Mesenchymal stem cell (in vitro differentiated cells and primary cell): ENCODE measurements at regions not wholly inside any gene's neighbourhood (a gene's known extent, or its start where the extent isn't known, plus 50 kb on each side); places are given as distances from the start of the nearest gene placed in this dataset.
A peak's percentile ranks its signal among the peaks of the same experiment; 100 is the strongest.

Experiments used
- DNase-seq: peaks from one replicate; pipeline ENCODE4 v3.0.0-alpha.2; 2013
- H2AFZ ChIP-seq: one replicate; pipeline ENCODE4 v1.6.1; 2013; ENCODE audit warnings: low read depth, mild to moderate bottlenecking, control low read depth, inconsistent platforms, low read length, moderate library complexity
- H2AK5ac ChIP-seq: 2 replicates; pipeline ENCODE4 v1.6.1; 2013; ENCODE audit warnings: low read length, moderate library complexity, mild to moderate bottlenecking, inconsistent platforms; ENCODE audit not compliant: severe bottlenecking
- H2BK120ac ChIP-seq: one replicate; pipeline ENCODE4 v1.6.1; 2013; ENCODE audit warnings: low read depth, mild to moderate bottlenecking, inconsistent platforms, low read length, moderate library complexity
- H2BK12ac ChIP-seq, 2 experiments: one replicate each; pipeline ENCODE4 v1.6.1; 2013; ENCODE audit warnings: inconsistent platforms in 2 of 2, low read length in 2 of 2, mild to moderate bottlenecking in 2 of 2, moderate library complexity in 2 of 2, control low read depth in 1 of 2
- H2BK15ac ChIP-seq: one replicate; pipeline ENCODE4 v1.6.1; 2013; ENCODE audit warnings: mild to moderate bottlenecking, low read depth, inconsistent platforms; ENCODE audit not compliant: poor library complexity, severe bottlenecking
- H2BK5ac ChIP-seq: 2 replicates; pipeline ENCODE4 v1.6.1; 2013; ENCODE audit warnings: low read depth, mild to moderate bottlenecking, low read length, control low read depth, inconsistent platforms; ENCODE audit not compliant: poor library complexity, severe bottlenecking
- H3K14ac ChIP-seq, 2 experiments: one replicate each; pipeline ENCODE4 v1.6.1; 2013; ENCODE audit warnings: inconsistent platforms in 2 of 2, low read length in 2 of 2, control low read depth in 1 of 2, mild to moderate bottlenecking in 1 of 2, moderate library complexity in 1 of 2
- H3K18ac ChIP-seq, 2 experiments: one replicate each; pipeline ENCODE4 v1.6.1; 2013; ENCODE audit warnings: inconsistent platforms in 2 of 2, low read length in 2 of 2, control low read depth in 1 of 2, low read depth in 1 of 2, mild to moderate bottlenecking in 1 of 2
- H3K23ac ChIP-seq, 2 experiments: one replicate each; pipeline ENCODE4 v1.6.1; 2013; ENCODE audit warnings: inconsistent platforms in 2 of 2, low read length in 2 of 2, mild to moderate bottlenecking in 2 of 2, moderate library complexity in 2 of 2, control low read depth in 1 of 2
- H3K27ac ChIP-seq: 2 replicates; pipeline ENCODE4 v1.5.1; 2013; ENCODE audit warnings: mild to moderate bottlenecking, moderate library complexity, low read length, control low read depth, inconsistent platforms; ENCODE audit not compliant: poor library complexity, severe bottlenecking
- H3K27me3 ChIP-seq, 2 experiments: 2 replicates each; pipeline versions ENCODE4 v1.6.1 to v1.7.0; 2013; ENCODE audit warnings: low read length in 2 of 2, mild to moderate bottlenecking in 2 of 2, moderate library complexity in 2 of 2, control low read depth in 1 of 2, inconsistent platforms in 1 of 2; ENCODE audit not compliant: control insufficient read depth in 1 of 2, insufficient read depth in 1 of 2
- H3K36me3 ChIP-seq, 2 experiments: 2 replicates each; pipeline versions ENCODE4 v1.6.1 to v1.7.0; 2013; ENCODE audit warnings: low read length in 2 of 2, control low read depth in 1 of 2, inconsistent platforms in 1 of 2, low read depth in 1 of 2, mild to moderate bottlenecking in 1 of 2; ENCODE audit not compliant: insufficient read depth in 2 of 2, control insufficient read depth in 1 of 2
- H3K4ac ChIP-seq, 2 experiments: one replicate each; pipeline ENCODE4 v1.6.1; 2013; ENCODE audit warnings: inconsistent platforms in 2 of 2, low read length in 2 of 2, mild to moderate bottlenecking in 2 of 2, moderate library complexity in 2 of 2, control low read depth in 1 of 2, low read depth in 1 of 2
- H3K4me1 ChIP-seq: 2 replicates; pipeline ENCODE4 v1.6.1; 2013; ENCODE audit warnings: low read depth, low read length, control low read depth; ENCODE audit not compliant: control insufficient read depth, insufficient read depth
- H3K4me2 ChIP-seq: 2 replicates; pipeline ENCODE4 v1.6.1; 2013; ENCODE audit warnings: low read length, mild to moderate bottlenecking, inconsistent platforms; ENCODE audit not compliant: poor library complexity, severe bottlenecking
- H3K4me3 ChIP-seq, 2 experiments: 2 replicates each; pipeline versions ENCODE4 v1.5.1 to v1.7.0; 2013; ENCODE audit warnings: low read length in 2 of 2, mild to moderate bottlenecking in 2 of 2, control low read depth in 1 of 2, low read depth in 1 of 2; ENCODE audit not compliant: insufficient read depth in 1 of 2
- H3K79me1 ChIP-seq: replicated peaks from 2 replicates; pipeline ENCODE4 v1.6.1; 2013; ENCODE audit warnings: mild to moderate bottlenecking, control low read depth, low read length, inconsistent platforms; ENCODE audit not compliant: poor library complexity, severe bottlenecking
- H3K9ac ChIP-seq: 2 replicates; pipeline ENCODE4 v1.7.0; 2013; ENCODE audit warnings: mild to moderate bottlenecking, low read length, moderate library complexity
- H3K9me3 ChIP-seq: 2 replicates; pipeline ENCODE4 v1.7.0; 2013; ENCODE audit warnings: mild to moderate bottlenecking, low read length; ENCODE audit not compliant: control insufficient read depth
- H4K8ac ChIP-seq: one replicate; pipeline ENCODE4 v1.6.1; 2013; ENCODE audit warnings: inconsistent platforms, mild to moderate bottlenecking, low read length, moderate library complexity
- H4K91ac ChIP-seq: one replicate; pipeline ENCODE4 v1.6.1; 2013; ENCODE audit warnings: mild to moderate bottlenecking, low read length, inconsistent platforms
- WGBS: methylation state at CpG from one replicate; pipeline ENCODE4 v1.1.7; 2013; ENCODE audit warnings: mixed read lengths; 5-methylcytosine and 5-hydroxymethylcytosine counted together

DNA sequence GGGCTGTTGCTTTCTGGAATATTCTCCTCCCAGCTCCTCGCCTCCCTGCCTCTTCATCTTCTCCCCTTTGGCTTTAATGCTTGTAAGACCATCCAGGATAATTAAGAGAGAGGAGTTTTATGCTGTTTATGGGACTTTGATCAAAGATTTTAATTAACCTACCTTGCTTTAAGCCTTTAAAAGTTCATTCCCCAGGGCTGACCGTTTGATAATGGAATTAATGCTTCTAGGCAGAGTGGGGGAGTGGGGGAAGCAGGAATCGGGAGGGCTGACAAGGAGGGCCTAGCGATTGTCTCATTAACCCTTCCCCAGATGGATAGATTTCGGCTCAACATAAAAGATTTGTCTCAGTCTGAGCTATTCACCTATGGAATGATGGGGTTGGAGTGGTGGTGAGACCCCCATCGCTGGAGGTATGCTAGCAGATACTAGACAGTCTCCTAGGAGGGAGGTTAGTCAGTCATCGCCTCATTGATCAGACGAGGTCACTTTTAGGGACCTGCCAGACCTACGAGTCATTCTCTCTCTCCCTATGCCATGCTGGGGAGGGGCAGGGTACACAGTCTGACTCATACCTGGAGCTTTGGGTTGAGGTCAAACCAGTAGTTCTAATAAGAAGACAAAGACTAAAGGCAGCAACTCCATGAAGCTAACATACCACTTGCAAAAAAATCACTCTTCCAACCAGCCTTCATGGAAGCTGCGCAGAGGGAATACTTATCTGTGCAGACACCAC lies 236.6 kb upstream of the NLRP1 start:
- Histone ChIP-seq H4K8ac (no peak overlapping the region), H3K4ac (no peak overlapping the region), H3K27ac (no peak overlapping the region), H3K4me2 (no peak overlapping the region), H3K23ac (no peak overlapping the region), H3K4me1 (peaks cover 13% of the 10 kb centered on the region), H3K9me3 (no peaks in the 10 kb centered on the region), H2BK120ac (peak overlapping the region; percentile 45), H3K18ac (peak overlapping the region in 1 of 2 experiments; percentile 28), H3K4me3 (no peak overlapping the region), H2BK15ac (no peak overlapping the region), H2BK5ac (no peak overlapping the region), H3K36me3 (no peaks in the 10 kb centered on the region), H3K14ac (no peak overlapping the region), H2AK5ac (no peak overlapping the region), H3K79me1 (no peaks in the 10 kb centered on the region), H4K91ac (peak overlapping the region; percentile 8), H2AFZ (no peak overlapping the region), H3K9ac (no peak overlapping the region), H2BK12ac (peak overlapping the region; percentile 29 to 93), H3K27me3 (peaks cover 0 to 33% of the 10 kb centered on the region in 2 experiments)
- DNase-seq, result peak; percentile 45
- WGBS, result 74% methylated on average over 7 of the region's 10 CpGs

GRCh38 chr17:5821803-5822202 lies 237.5 kb upstream of the NLRP1 start:
- peaks cover 0 to 24% of the 10 kb centered on the region in 2 experiments for H3K27me3 ChIP-seq
- no peaks in the 10 kb centered on the region for H3K36me3 ChIP-seq
- no peak overlapping the region for H2AK5ac ChIP-seq
- no peak overlapping the region for H2AFZ ChIP-seq
- peak overlapping the region; percentile 8 for H2BK15ac ChIP-seq
- H3K4me3 ChIP-seq, result peak overlapping the region in 1 of 2 experiments; percentile 18
- H3K23ac ChIP-seq, result no peak overlapping the region
- no peak overlapping the region for H3K4me2 ChIP-seq
- H2BK5ac ChIP-seq, result no peak overlapping the region
- H2BK120ac ChIP-seq, result no peak overlapping the region
- no peak overlapping the region for H3K14ac ChIP-seq
- WGBS, result 55% methylated on average over 4 of the region's 4 CpGs
- peak; percentile 9 for DNase-seq
- H4K91ac ChIP-seq, result no peak overlapping the region
- H3K4ac ChIP-seq, result no peak overlapping the region
- peaks cover 16% of the 10 kb centered on the region for H3K4me1 ChIP-seq
- no peak overlapping the region for H2BK12ac ChIP-seq
- H3K9me3 ChIP-seq, result no peaks in the 10 kb centered on the region
- no peak overlapping the region for H3K27ac ChIP-seq
- no peaks in the 10 kb centered on the region for H3K79me1 ChIP-seq
- peak overlapping the region in 1 of 2 experiments; percentile 37 for H3K18ac ChIP-seq
- no peak overlapping the region for H4K8ac ChIP-seq
- no peak overlapping the region for H3K9ac ChIP-seq

DNA sequence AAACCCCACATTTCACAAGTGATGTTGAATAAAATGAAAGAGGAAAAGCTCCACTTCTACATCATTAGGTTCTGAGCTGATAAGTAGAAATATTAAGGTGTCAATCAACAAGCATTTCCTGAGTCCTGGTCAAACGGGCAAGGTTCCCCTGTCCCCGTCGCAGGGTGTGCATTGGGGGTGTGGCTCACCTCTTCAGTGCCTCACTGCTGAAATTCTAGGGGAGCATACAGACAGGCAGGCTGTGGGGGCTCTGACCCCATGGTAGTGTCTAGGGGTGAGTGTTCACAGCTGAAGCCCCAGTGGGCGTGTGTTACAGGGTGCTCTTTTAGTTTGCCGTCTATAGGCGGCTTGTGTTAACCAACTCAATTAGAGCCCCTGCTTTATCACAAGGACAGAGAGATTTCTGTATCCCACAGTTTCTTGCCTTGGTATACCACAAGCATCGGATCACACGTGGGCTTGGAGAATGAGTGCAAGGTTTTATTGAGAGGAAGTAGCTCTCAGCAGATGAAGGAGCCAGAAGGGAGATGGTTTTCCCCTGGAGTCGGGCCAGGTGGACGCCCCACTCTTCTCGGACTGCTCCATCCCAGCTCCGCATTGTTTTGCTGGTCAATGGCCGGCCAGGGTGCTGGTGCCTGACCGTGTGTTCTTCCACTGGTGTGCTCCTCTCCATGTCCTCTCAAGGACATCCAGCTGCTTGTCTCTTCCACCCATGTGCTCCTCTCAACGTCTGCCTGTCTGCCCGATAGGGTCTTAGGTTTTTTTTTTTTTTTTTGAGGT lies 238.2 kb upstream of the NLRP1 start:
- no peak overlapping the region for H3K14ac ChIP-seq
- 93% methylated on average over 13 of the region's 16 CpGs for WGBS
- no peak overlapping the region for H2BK5ac ChIP-seq
- no peak overlapping the region for H3K9ac ChIP-seq
- H3K18ac ChIP-seq, result no peak overlapping the region
- no peak overlapping the region for H4K91ac ChIP-seq
- H3K9me3 ChIP-seq, result peaks cover 6% of the 10 kb centered on the region
- no peak overlapping the region for H3K27ac ChIP-seq
- H2AK5ac ChIP-seq, result no peak overlapping the region
- no peak overlapping the region for H3K4me3 ChIP-seq
- H3K79me1 ChIP-seq, result no peaks in the 10 kb centered on the region
- H2AFZ ChIP-seq, result no peak overlapping the region
- no peak overlapping the region for H3K4ac ChIP-seq
- H3K4me1 ChIP-seq, result peaks cover 16% of the 10 kb centered on the region
- no peaks in the 10 kb centered on the region for H3K36me3 ChIP-seq
- peaks cover 0 to 18% of the 10 kb centered on the region in 2 experiments for H3K27me3 ChIP-seq
- no peak for DNase-seq
- no peak overlapping the region for H2BK120ac ChIP-seq
- no peak overlapping the region for H2BK15ac ChIP-seq
- H3K23ac ChIP-seq, result no peak overlapping the region
- H2BK12ac ChIP-seq, result peak overlapping the region in 1 of 2 experiments; percentile 83
- H4K8ac ChIP-seq, result no peak overlapping the region
- H3K4me2 ChIP-seq, result no peak overlapping the region

DNA sequence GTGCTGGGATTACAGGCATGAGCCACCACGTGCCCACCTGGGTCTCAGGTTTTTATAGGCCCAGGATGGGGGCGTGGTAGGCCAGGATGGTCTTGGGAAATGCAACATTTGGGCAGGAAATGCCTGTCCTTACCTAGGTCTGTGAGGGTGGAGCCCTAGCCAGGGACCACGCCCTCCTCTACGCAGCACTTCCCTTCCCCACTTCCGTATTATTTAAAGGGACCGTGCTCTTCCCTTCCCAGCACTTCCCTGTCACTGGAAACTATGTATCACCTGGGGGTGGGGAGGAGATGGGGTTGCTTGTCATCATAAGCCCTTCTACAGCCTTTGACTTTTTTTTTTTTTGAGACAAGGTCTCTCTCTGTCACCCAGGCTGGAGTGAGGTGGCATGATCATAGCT lies 238.9 kb upstream of the NLRP1 start:
- H3K23ac ChIP-seq, result no peak overlapping the region
- no peaks in the 10 kb centered on the region for H3K36me3 ChIP-seq
- peaks cover 0 to 10% of the 10 kb centered on the region in 2 experiments for H3K27me3 ChIP-seq
- H3K9ac ChIP-seq, result no peak overlapping the region
- no peak overlapping the region for H3K4me3 ChIP-seq
- no peak for DNase-seq
- no peaks in the 10 kb centered on the region for H3K79me1 ChIP-seq
- no peak overlapping the region for H4K8ac ChIP-seq
- no peak overlapping the region for H3K4ac ChIP-seq
- H2BK15ac ChIP-seq, result peak overlapping the region; percentile 31
- no peak overlapping the region for H2BK5ac ChIP-seq
- H2AFZ ChIP-seq, result no peak overlapping the region
- no peak overlapping the region for H2AK5ac ChIP-seq
- H3K4me1 ChIP-seq, result peaks cover 16% of the 10 kb centered on the region
- WGBS, result 100% methylated on average over 2 of the region's 6 CpGs
- peaks cover 6% of the 10 kb centered on the region for H3K9me3 ChIP-seq
- H3K4me2 ChIP-seq, result no peak overlapping the region
- no peak overlapping the region for H2BK120ac ChIP-seq
- no peak overlapping the region for H3K18ac ChIP-seq
- H3K14ac ChIP-seq, result no peak overlapping the region
- H2BK12ac ChIP-seq, result peak overlapping the region in 1 of 2 experiments; percentile 34
- H3K27ac ChIP-seq, result no peak overlapping the region
- H4K91ac ChIP-seq, result peak overlapping the region; percentile 49
